ENCODE measurements at regions not wholly inside any gene's neighbourhood (a gene's known extent, or its start where the extent isn't known, plus 50 kb on each side); places are given as distances from the start of the nearest gene placed in this dataset.

DNA sequence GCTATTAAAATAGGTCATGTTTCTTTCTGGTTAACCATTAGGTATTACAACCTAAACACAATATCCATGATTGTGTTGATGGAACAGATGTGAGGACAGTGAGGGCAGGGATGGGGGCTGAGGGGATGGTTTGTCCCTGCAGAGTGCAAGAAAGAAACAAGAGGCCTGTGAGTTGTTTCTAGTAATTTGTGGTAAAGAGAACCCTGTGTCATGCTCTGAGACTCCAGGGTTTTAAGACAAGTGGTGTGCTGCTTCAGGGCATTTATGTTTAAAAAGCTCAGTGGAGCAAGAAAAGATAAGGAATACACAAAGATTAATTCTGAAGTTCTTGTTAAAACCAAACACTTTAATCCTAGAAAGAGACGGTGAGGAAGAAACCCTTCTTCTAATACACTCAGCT is 656.5 kb downstream of the TLE1 start:
- ChIA-PET RAD21 (ENCODE audit: unreplicated experiment) (no interaction called here), CTCF (no interaction called here), SMC1A (ENCODE audit: uncharacterized antibody, unreplicated experiment) (no interaction called here), POLR2A (no interaction called here)
- no peak overlapping the region for H3K4me2 ChIP-seq (ENCODE audit: control insufficient read depth, insufficient read depth)
- H3K9ac ChIP-seq (ENCODE audit: control insufficient read depth, insufficient read depth, low read length): no peak overlapping the region
- H3K36me3 ChIP-seq (ENCODE audit: control insufficient read depth in 2 of 2, insufficient read depth in 2 of 2, low read length in 1 of 2): no peaks in the 10 kb centered on the region
- H3K79me2 ChIP-seq (ENCODE audit: control insufficient read depth, insufficient read depth, low read length): no peaks in the 10 kb centered on the region
- WGBS (ENCODE audit: insufficient coverage, insufficient replicate concordance, low lambda C conversion rate, missing lambda C conversion rate): 0% methylated on average over 1 of the region's 1 CpG
- in situ Hi-C loops (cut with MboI) (no loop called here), intact Hi-C loops (cut with micrococcal nuclease; ENCODE audit: unreplicated experiment) (no loop called here)
- no TSS peak for BruUV-seq (replicated peaks)
- no peaks in the 10 kb centered on the region for H4K20me1 ChIP-seq (ENCODE audit: control insufficient read depth, insufficient read depth)
- FAIRE-seq (no peak), DNase-seq (ENCODE audit: low read depth, low spot score) (no peak), ATAC-seq (no peak)
- H3K9me3 ChIP-seq (replicated peaks; ENCODE audit: control insufficient read depth, insufficient read depth, low read length): no peaks in the 10 kb centered on the region
- no peak overlapping the region for H2AFZ ChIP-seq (ENCODE audit: control insufficient read depth, low read depth, low read length)
- no peaks in the 10 kb centered on the region for H3K4me1 ChIP-seq (ENCODE audit: control insufficient read depth, insufficient read depth, low read length)
- H3K27me3 ChIP-seq (replicated peaks in 1 of 2; ENCODE audit: control insufficient read depth in 2 of 2, insufficient read depth in 2 of 2, low read length in 1 of 2): no peaks in the 10 kb centered on the region
- H3K27ac ChIP-seq (ENCODE audit: control insufficient read depth, insufficient read depth): no peak overlapping the region
- no peak overlapping the region for H3K4me3 ChIP-seq
- no peak for TF ChIP-seq CBX5 (IDR thresholded peaks at IDR 0.05; ENCODE audit: low read depth)
- TF ChIP-seq CBX3 (IDR thresholded peaks at IDR 0.05; ENCODE audit: borderline replicate concordance, low read depth): no peak
- TF ChIP-seq BRCA1 (IDR thresholded peaks at IDR 0.05; ENCODE audit: low read depth, low read length): no peak
- no peak for TF ChIP-seq STAT1 (conservative IDR thresholded peaks at IDR 0.05)
- TF ChIP-seq, protein P1, sequence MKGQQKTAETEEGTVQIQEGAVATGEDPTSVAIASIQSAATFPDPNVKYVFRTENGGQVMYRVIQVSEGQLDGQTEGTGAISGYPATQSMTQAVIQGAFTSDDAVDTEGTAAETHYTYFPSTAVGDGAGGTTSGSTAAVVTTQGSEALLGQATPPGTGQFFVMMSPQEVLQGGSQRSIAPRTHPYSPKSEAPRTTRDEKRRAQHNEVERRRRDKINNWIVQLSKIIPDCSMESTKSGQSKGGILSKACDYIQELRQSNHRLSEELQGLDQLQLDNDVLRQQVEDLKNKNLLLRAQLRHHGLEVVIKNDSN (IDR thresholded peaks at IDR 0.05; ENCODE audit: borderline replicate concordance, extremely low read length, insufficient read depth, low read depth, low read length): no peak
- TF ChIP-seq, protein P2, sequence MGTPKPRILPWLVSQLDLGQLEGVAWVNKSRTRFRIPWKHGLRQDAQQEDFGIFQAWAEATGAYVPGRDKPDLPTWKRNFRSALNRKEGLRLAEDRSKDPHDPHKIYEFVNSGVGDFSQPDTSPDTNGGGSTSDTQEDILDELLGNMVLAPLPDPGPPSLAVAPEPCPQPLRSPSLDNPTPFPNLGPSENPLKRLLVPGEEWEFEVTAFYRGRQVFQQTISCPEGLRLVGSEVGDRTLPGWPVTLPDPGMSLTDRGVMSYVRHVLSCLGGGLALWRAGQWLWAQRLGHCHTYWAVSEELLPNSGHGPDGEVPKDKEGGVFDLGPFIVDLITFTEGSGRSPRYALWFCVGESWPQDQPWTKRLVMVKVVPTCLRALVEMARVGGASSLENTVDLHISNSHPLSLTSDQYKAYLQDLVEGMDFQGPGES (IDR thresholded peaks at IDR 0.05): no peak
- no peak for TF ChIP-seq SPI1 (IDR thresholded peaks at IDR 0.05; ENCODE audit: borderline replicate concordance, insufficient read depth, low read depth, low read length)
- TF ChIP-seq SREBF1 (IDR thresholded peaks at IDR 0.05; ENCODE audit: low read length): no peak
- TF ChIP-seq ZSCAN29 (IDR thresholded peaks at IDR 0.05): no peak
- TF ChIP-seq, protein P3, sequence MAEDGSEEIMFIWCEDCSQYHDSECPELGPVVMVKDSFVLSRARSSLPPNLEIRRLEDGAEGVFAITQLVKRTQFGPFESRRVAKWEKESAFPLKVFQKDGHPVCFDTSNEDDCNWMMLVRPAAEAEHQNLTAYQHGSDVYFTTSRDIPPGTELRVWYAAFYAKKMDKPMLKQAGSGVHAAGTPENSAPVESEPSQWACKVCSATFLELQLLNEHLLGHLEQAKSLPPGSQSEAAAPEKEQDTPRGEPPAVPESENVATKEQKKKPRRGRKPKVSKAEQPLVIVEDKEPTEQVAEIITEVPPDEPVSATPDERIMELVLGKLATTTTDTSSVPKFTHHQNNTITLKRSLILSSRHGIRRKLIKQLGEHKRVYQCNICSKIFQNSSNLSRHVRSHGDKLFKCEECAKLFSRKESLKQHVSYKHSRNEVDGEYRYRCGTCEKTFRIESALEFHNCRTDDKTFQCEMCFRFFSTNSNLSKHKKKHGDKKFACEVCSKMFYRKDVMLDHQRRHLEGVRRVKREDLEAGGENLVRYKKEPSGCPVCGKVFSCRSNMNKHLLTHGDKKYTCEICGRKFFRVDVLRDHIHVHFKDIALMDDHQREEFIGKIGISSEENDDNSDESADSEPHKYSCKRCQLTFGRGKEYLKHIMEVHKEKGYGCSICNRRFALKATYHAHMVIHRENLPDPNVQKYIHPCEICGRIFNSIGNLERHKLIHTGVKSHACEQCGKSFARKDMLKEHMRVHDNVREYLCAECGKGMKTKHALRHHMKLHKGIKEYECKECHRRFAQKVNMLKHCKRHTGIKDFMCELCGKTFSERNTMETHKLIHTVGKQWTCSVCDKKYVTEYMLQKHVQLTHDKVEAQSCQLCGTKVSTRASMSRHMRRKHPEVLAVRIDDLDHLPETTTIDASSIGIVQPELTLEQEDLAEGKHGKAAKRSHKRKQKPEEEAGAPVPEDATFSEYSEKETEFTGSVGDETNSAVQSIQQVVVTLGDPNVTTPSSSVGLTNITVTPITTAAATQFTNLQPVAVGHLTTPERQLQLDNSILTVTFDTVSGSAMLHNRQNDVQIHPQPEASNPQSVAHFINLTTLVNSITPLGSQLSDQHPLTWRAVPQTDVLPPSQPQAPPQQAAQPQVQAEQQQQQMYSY (CRISPR knock-in tag; IDR thresholded peaks at IDR 0.05): no peak
- TF ChIP-seq, protein P4, sequence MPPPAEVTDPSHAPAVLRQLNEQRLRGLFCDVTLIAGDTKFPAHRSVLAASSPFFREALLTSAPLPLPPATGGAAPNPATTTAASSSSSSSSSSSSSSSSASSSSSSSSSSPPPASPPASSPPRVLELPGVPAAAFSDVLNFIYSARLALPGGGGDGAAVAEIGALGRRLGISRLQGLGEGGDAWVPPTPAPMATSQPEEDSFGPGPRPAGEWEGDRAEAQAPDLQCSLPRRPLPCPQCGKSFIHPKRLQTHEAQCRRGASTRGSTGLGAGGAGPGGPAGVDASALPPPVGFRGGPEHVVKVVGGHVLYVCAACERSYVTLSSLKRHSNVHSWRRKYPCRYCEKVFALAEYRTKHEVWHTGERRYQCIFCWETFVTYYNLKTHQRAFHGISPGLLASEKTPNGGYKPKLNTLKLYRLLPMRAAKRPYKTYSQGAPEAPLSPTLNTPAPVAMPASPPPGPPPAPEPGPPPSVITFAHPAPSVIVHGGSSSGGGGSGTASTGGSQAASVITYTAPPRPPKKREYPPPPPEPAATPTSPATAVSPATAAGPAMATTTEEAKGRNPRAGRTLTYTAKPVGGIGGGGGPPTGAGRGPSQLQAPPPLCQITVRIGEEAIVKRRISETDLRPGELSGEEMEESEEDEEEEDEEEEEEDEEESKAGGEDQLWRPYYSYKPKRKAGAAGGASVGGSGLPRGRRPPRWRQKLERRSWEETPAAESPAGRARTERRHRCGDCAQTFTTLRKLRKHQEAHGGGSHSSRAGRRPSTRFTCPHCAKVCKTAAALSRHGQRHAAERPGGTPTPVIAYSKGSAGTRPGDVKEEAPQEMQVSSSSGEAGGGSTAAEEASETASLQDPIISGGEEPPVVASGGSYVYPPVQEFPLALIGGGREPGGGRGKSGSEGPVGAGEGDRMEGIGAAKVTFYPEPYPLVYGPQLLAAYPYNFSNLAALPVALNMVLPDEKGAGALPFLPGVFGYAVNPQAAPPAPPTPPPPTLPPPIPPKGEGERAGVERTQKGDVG (CRISPR knock-in tag; IDR thresholded peaks at IDR 0.05): no peak
- TF ChIP-seq EZH2 (IDR thresholded peaks at IDR 0.05; ENCODE audit: borderline replicate concordance, control insufficient read depth, low read depth, low read length): no peak
- TF ChIP-seq, protein P5, sequence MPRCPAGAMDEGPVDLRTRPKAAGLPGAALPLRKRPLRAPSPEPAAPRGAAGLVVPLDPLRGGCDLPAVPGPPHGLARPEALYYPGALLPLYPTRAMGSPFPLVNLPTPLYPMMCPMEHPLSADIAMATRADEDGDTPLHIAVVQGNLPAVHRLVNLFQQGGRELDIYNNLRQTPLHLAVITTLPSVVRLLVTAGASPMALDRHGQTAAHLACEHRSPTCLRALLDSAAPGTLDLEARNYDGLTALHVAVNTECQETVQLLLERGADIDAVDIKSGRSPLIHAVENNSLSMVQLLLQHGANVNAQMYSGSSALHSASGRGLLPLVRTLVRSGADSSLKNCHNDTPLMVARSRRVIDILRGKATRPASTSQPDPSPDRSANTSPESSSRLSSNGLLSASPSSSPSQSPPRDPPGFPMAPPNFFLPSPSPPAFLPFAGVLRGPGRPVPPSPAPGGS (IDR thresholded peaks at IDR 0.05; ENCODE audit: borderline replicate concordance, insufficient read depth, low read depth, low read length, poor library complexity, severe bottlenecking): no peak

Data from GM12878 (cell line).